NCI-H1048 (cell line): ENCODE measurements at regions not wholly inside any gene's neighbourhood (a gene's known extent, or its start where the extent isn't known, plus 50 kb on each side); places are given as distances from the start of the nearest gene placed in this dataset.

ENCODE experiments used
- DNase-seq: peaks from one replicate; lab custom pipeline; 2025; lab: John Stamatoyannopoulos, UW

GRCh38 chr14:24693353-24693737 is 59.4 kb upstream of the GZMB start:
- DNase-seq, result no peak

DNA sequence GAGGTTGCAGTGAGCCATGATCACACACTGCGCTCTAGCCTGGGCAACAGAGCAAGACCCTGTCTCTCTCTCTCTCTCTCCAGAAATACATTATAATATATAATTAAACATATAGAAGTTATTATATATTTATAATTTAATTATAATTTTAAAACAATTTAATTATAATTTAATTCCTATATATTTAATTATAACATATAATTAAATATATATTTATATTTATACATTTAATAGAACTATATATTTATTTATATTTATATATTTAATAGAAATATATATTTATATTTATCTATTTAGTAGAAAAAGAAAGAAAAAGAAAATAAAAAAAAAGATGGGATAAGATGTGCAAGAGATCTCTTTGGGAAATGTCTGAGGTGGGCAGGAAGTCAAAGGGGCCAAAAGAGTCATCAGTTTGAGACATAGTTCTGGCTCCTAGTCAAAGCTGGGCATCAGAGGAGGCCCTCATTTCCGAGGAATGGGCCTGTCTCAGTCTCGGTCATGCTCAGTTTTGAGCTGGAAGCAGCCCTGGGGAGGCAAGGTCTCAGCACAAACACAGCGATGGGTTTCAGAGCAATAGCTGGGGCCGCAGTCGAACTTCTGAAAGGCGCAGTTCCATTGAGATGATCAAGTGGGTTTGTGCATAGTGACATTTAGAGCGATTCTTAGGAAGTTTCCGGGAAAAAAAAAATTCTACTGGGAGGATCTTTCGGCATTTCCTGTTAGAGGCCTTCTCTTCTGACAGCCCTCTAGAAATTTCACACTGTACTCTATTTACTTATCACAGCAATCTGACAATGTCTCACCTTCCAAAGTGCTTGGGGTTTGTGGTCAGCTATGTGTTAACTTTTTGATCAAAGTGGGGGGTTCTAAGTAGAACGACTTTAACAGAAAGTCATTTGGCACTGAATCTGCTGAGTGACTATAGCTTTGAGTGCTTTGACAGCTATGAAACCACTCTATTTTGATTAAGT is 58.7 kb upstream of the GZMB start:
- no peak for DNase-seq

- no peak for DNase-seq
Observed at GRCh38 chr14:24690492-24690891, 56.5 kb upstream of the GZMB start.

DNA sequence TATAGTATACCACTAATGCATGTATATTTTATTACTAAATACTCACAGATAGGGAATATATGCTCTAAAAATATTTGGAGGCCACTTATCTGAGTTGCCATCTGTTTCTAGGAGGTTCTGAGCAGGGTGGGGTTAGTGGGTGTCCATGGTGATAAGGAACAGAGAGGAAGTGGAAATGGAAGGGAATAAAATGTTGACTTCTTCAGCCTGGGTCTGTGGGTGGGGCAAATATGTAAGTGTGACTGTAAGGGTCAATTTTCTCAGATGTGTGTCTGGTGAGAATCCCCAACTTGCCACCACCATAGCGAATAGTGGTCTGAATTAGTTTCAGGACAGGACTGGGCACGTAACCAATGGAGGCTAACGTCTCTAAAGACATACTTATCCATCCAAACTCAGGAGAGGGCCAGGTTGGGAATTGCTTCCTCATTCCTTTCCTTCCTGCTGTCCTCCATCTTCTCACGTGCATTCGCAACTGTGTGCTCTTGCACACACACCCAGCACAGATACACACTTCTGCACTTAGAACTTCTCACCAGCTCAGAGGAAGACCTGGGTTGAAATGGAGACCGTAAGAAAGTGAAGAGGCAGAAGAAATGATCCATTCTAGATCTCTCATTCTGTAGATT is 54.2 kb upstream of the GZMB start:
- no peak for DNase-seq
